ENCODE measurements at regions not wholly inside any gene's neighbourhood (a gene's known extent, or its start where the extent isn't known, plus 50 kb on each side); places are given as distances from the start of the nearest gene placed in this dataset.
"Not testable (repeated sequence)": the region's sequence is repeated elsewhere in the genome, so short reads cannot be mapped to it uniquely, and the experiment has no call there.

GRCh38 chr2:167843657-167844056, 403.7 kb downstream of the STK39 start:
- Histone ChIP-seq H3K36me3 (ENCODE audit: insufficient read depth, low read depth, low read length) (no peaks in the 10 kb centered on the region), H3K9me3 (ENCODE audit: insufficient read depth, low read depth, low read length) (peaks cover 22% of the 10 kb centered on the region; the same call in 1 of the 2 replicates), H3K9ac (ENCODE audit: low read depth, low read length) (no peak overlapping the region), H3K4me1 (ENCODE audit: insufficient read depth, low read length) (no peaks in the 10 kb centered on the region; the same call in 1 of the 2 replicates), H3K4me3 (ENCODE audit: low read length) (no peak overlapping the region), H3K27ac (ENCODE audit: low read length) (no peak overlapping the region), H3K27me3 (ENCODE audit: insufficient read depth, low read length) (no peaks in the 10 kb centered on the region)

- no peak overlapping the region for H3K9ac ChIP-seq (ENCODE audit: low read depth, low read length)
- no peak overlapping the region for H3K4me3 ChIP-seq (ENCODE audit: low read length)
- H3K27ac ChIP-seq (ENCODE audit: low read length): no peak overlapping the region
- no peaks in the 10 kb centered on the region for H3K27me3 ChIP-seq (ENCODE audit: insufficient read depth, low read length)
- no peaks in the 10 kb centered on the region for H3K36me3 ChIP-seq (ENCODE audit: insufficient read depth, low read depth, low read length)
- no peaks in the 10 kb centered on the region; the same call in 1 of the 2 replicates for H3K4me1 ChIP-seq (ENCODE audit: insufficient read depth, low read length)
- H3K9me3 ChIP-seq (ENCODE audit: insufficient read depth, low read depth, low read length): peaks cover 22% of the 10 kb centered on the region; the same call in 1 of the 2 replicates
Measured at GRCh38 chr2:167843217-167843616, 404.2 kb downstream of the STK39 start.

GRCh38 chr2:167842047-167842446, 405.3 kb downstream of the STK39 start:
- Histone ChIP-seq H3K36me3 (ENCODE audit: insufficient read depth, low read depth, low read length) (no peaks in the 10 kb centered on the region), H3K9me3 (ENCODE audit: insufficient read depth, low read depth, low read length) (peaks cover 18% of the 10 kb centered on the region; the same call in 1 of the 2 replicates), H3K4me1 (ENCODE audit: insufficient read depth, low read length) (no peaks in the 10 kb centered on the region; the same call in 1 of the 2 replicates), H3K4me3 (ENCODE audit: low read length) (no peak overlapping the region), H3K27me3 (ENCODE audit: insufficient read depth, low read length) (no peaks in the 10 kb centered on the region), H3K27ac (ENCODE audit: low read length) (no peak overlapping the region), H3K9ac (ENCODE audit: low read depth, low read length) (no peak overlapping the region)

- not testable (repeated sequence) for H3K36me3 ChIP-seq (ENCODE audit: insufficient read depth, low read depth, low read length); H3K4me3 ChIP-seq (ENCODE audit: low read length); H3K27ac ChIP-seq (ENCODE audit: low read length); H3K27me3 ChIP-seq (ENCODE audit: insufficient read depth, low read length); H3K9ac ChIP-seq (ENCODE audit: low read depth, low read length); H3K4me1 ChIP-seq (ENCODE audit: insufficient read depth, low read length)
- peaks cover 13% of the 10 kb centered on the region; the same call in 1 of the 2 replicates for H3K9me3 ChIP-seq (ENCODE audit: insufficient read depth, low read depth, low read length)
Measured at GRCh38 chr2:167835290-167835689, 412.1 kb downstream of the STK39 start.

- H3K36me3 ChIP-seq (ENCODE audit: insufficient read depth, low read depth, low read length): 0 out of 2 replicates have a peak, but pooled peaks cover 4% of the 10 kb centered on the region
- H3K27ac ChIP-seq (ENCODE audit: low read length): no peak overlapping the region
- H3K27me3 ChIP-seq (ENCODE audit: insufficient read depth, low read length): no peaks in the 10 kb centered on the region
- no peaks in the 10 kb centered on the region for H3K4me1 ChIP-seq (ENCODE audit: insufficient read depth, low read length)
- H3K4me3 ChIP-seq (ENCODE audit: low read length): no peak overlapping the region
- H3K9ac ChIP-seq (ENCODE audit: low read depth, low read length): no peak overlapping the region
- H3K9me3 ChIP-seq (ENCODE audit: insufficient read depth, low read depth, low read length): peaks cover 13% of the 10 kb centered on the region; the same call in 1 of the 2 replicates
Measured at GRCh38 chr2:167834707-167835106, 412.7 kb downstream of the STK39 start.

- H3K9me3 ChIP-seq (ENCODE audit: insufficient read depth, low read depth, low read length): peaks cover 13% of the 10 kb centered on the region; the same call in 1 of the 2 replicates
- H3K9ac ChIP-seq (ENCODE audit: low read depth, low read length): no peak overlapping the region
- H3K27ac ChIP-seq (ENCODE audit: low read length): no peak overlapping the region
Measured at GRCh38 chr2:167833294-167833693, 414.1 kb downstream of the STK39 start.

GRCh38 chr2:167832868-167833287, 414.5 kb downstream of the STK39 start:
- Histone ChIP-seq H3K9me3 (ENCODE audit: insufficient read depth, low read depth, low read length) (peaks cover 13% of the 10 kb centered on the region; the same call in 1 of the 2 replicates), H3K27ac (ENCODE audit: low read length) (no peak overlapping the region), H3K4me3 (ENCODE audit: low read length) (no peak overlapping the region), H3K27me3 (ENCODE audit: insufficient read depth, low read length) (no peaks in the 10 kb centered on the region), H3K4me1 (ENCODE audit: insufficient read depth, low read length) (no peaks in the 10 kb centered on the region), H3K36me3 (ENCODE audit: insufficient read depth, low read depth, low read length) (0 out of 2 replicates have a peak, but pooled peaks cover 4% of the 10 kb centered on the region), H3K9ac (ENCODE audit: low read depth, low read length) (no peak overlapping the region)

More at GRCh38 chr2:167833294-167833693, 414.1 kb downstream of the STK39 start:
- H3K27me3 ChIP-seq (ENCODE audit: insufficient read depth, low read length): no peaks in the 10 kb centered on the region
- H3K4me1 ChIP-seq (ENCODE audit: insufficient read depth, low read length): no peaks in the 10 kb centered on the region
- H3K36me3 ChIP-seq (ENCODE audit: insufficient read depth, low read depth, low read length): 0 out of 2 replicates have a peak, but pooled peaks cover 4% of the 10 kb centered on the region
- H3K4me3 ChIP-seq (ENCODE audit: low read length): no peak overlapping the region

- Histone ChIP-seq H3K27me3 (ENCODE audit: insufficient read depth, low read length) (no peaks in the 10 kb centered on the region), H3K27ac (ENCODE audit: low read length) (no peak overlapping the region), H3K9me3 (ENCODE audit: insufficient read depth, low read depth, low read length) (no peaks in the 10 kb centered on the region), H3K4me1 (ENCODE audit: insufficient read depth, low read length) (no peaks in the 10 kb centered on the region), H3K9ac (ENCODE audit: low read depth, low read length) (no peak overlapping the region), H3K36me3 (ENCODE audit: insufficient read depth, low read depth, low read length) (peaks cover 4% of the 10 kb centered on the region; the same call in 1 of the 2 replicates), H3K4me3 (ENCODE audit: low read length) (no peak overlapping the region)
Measured at GRCh38 chr2:167827352-167828097, 419.9 kb downstream of the STK39 start.

GRCh38 chr2:167826906-167827305, 420.5 kb downstream of the STK39 start:
- Histone ChIP-seq H3K4me1 (ENCODE audit: insufficient read depth, low read length) (no peaks in the 10 kb centered on the region), H3K27ac (ENCODE audit: low read length) (no peak overlapping the region), H3K4me3 (ENCODE audit: low read length) (no peak overlapping the region), H3K27me3 (ENCODE audit: insufficient read depth, low read length) (no peaks in the 10 kb centered on the region), H3K9ac (ENCODE audit: low read depth, low read length) (no peak overlapping the region), H3K36me3 (ENCODE audit: insufficient read depth, low read depth, low read length) (peaks cover 4% of the 10 kb centered on the region; the same call in 1 of the 2 replicates), H3K9me3 (ENCODE audit: insufficient read depth, low read depth, low read length) (no peaks in the 10 kb centered on the region)

- no peaks in the 10 kb centered on the region for H3K9me3 ChIP-seq (ENCODE audit: insufficient read depth, low read depth, low read length)
- no peaks in the 10 kb centered on the region for H3K27me3 ChIP-seq (ENCODE audit: insufficient read depth, low read length)
- H3K9ac ChIP-seq (ENCODE audit: low read depth, low read length): no peak overlapping the region
- no peak overlapping the region for H3K4me3 ChIP-seq (ENCODE audit: low read length)
- H3K27ac ChIP-seq (ENCODE audit: low read length): no peak overlapping the region
- no peaks in the 10 kb centered on the region for H3K4me1 ChIP-seq (ENCODE audit: insufficient read depth, low read length)
- peaks cover 4% of the 10 kb centered on the region; the same call in 1 of the 2 replicates for H3K36me3 ChIP-seq (ENCODE audit: insufficient read depth, low read depth, low read length)
Measured at GRCh38 chr2:167825664-167826063, 421.7 kb downstream of the STK39 start.

- no peak overlapping the region for H3K27ac ChIP-seq (ENCODE audit: low read length)
- no peaks in the 10 kb centered on the region for H3K9me3 ChIP-seq (ENCODE audit: insufficient read depth, low read depth, low read length)
- H3K27me3 ChIP-seq (ENCODE audit: insufficient read depth, low read length): no peaks in the 10 kb centered on the region
- no peak overlapping the region for H3K9ac ChIP-seq (ENCODE audit: low read depth, low read length)
- H3K4me3 ChIP-seq (ENCODE audit: low read length): no peak overlapping the region
- H3K36me3 ChIP-seq (ENCODE audit: insufficient read depth, low read depth, low read length): peaks cover 14% of the 10 kb centered on the region
- no peaks in the 10 kb centered on the region for H3K4me1 ChIP-seq (ENCODE audit: insufficient read depth, low read length)
Measured at GRCh38 chr2:167822690-167823465, 424.5 kb downstream of the STK39 start.
